ENCODE measurements at regions not wholly inside any gene's neighbourhood (a gene's known extent, or its start where the extent isn't known, plus 50 kb on each side); places are given as distances from the start of the nearest gene placed in this dataset.

- DNase-seq (ENCODE audit: low read depth in 2 of 2) = no peak
Observed at GRCh38 chr11:121696177-121696871, 243.6 kb upstream of the SORL1-AS1 start.

DNA sequence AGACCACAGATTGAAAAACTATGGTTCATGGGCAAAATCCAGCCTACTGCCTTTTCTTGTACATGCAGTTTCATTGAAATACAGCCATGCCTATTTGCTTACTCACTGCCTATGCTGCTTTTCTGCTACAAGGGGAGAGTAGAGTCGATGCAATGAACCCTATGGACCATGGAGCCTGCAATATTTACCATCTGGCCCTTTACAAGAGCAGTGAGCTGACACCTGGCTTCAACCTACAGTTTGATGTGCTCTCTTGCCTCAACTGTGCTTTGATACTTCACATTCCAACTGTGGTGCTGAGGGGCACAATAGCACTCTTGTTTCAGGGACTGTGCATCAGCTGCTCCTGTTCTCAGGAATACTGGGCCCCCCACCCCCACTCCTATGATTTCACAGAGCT, 239.5 kb upstream of the SORL1-AS1 start:
- DNase-seq (ENCODE audit: low read depth in 2 of 2) = no peak

- no peak for DNase-seq (ENCODE audit: low read depth in 2 of 2)
Observed at GRCh38 chr11:121688860-121689614, 236.3 kb upstream of the SORL1-AS1 start.

DNA sequence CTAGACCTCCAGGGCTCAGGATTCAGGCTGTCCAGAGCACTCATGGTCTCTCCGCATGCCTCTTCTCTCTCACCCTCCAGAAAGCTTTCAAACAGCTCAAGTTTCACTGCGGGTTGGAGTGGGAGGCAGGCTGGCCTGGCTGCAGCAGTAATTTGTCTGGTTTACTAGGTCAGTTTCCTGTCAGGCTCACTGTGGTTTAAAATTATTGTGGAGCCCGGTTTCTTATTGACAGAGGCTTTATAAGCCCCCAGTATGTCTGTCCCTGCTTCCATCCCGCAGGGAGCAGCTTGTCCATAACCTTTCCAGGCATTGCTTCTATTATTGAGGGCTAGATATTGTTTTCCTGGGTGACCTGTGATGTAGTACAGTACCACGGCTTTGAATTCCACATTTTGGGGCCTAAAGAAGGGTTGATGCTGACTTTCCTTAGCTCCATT, 235.3 kb upstream of the SORL1-AS1 start:
- no peak for DNase-seq (ENCODE audit: low read depth in 2 of 2)

GRCh38 chr11:121683791-121684190, 231.0 kb upstream of the SORL1-AS1 start:
- DNase-seq (ENCODE audit: low read depth in 2 of 2) = no peak
